HG03469 (cell line): ENCODE measurements at regions not wholly inside any gene's neighbourhood (a gene's known extent, or its start where the extent isn't known, plus 50 kb on each side); places are given as distances from the start of the nearest gene placed in this dataset.

Experiments used
- ATAC-seq: cut with Tn5 transposase; IDR thresholded peaks from one replicate; pipeline ENCODE4 v1.9.1; 2021; ENCODE audit warnings: mild to moderate bottlenecking, moderate library complexity, moderate number of reproducible peaks; ENCODE audit not compliant: unreplicated experiment

GRCh38 chr2:174669336-174669735 lies 71.7 kb upstream of the WIPF1 start:
- ATAC-seq, result no peak

GRCh38 chr2:174668075-174668474 lies 70.5 kb upstream of the WIPF1 start:
- ATAC-seq, result no peak

- no peak for ATAC-seq
These were observed 69.8 kb upstream of the WIPF1 start for GRCh38 chr2:174667250-174667860.

GRCh38 chr2:174666845-174667244 lies 69.2 kb upstream of the WIPF1 start:
- ATAC-seq, result no peak

- ATAC-seq, result no peak
These were observed 68.7 kb upstream of the WIPF1 start for GRCh38 chr2:174666312-174666711.

GRCh38 chr2:174664084-174664759 lies 66.6 kb upstream of the WIPF1 start:
- no peak for ATAC-seq

- ATAC-seq, result no peak
These were observed 65.9 kb upstream of the WIPF1 start for GRCh38 chr2:174663550-174663949.

GRCh38 chr2:174662859-174663258 lies 65.3 kb upstream of the WIPF1 start:
- ATAC-seq, result no peak

- ATAC-seq, result no peak
These were observed 64.9 kb upstream of the WIPF1 start for GRCh38 chr2:174662459-174662858.

- ATAC-seq, result no peak
These were observed 63.5 kb upstream of the WIPF1 start for GRCh38 chr2:174660984-174661675.

- ATAC-seq, result no peak
These were observed 61.7 kb upstream of the WIPF1 start for GRCh38 chr2:174659069-174659900.

GRCh38 chr2:174656676-174657176 lies 59.1 kb upstream of the WIPF1 start:
- no peak for ATAC-seq

GRCh38 chr2:174656035-174656434 lies 58.4 kb upstream of the WIPF1 start:
- no peak for ATAC-seq

- no peak for ATAC-seq
These were observed 56.9 kb upstream of the WIPF1 start for GRCh38 chr2:174654419-174654941.

- no peak for ATAC-seq
These were observed 51.3 kb upstream of the WIPF1 start for GRCh38 chr2:174648896-174649295.
